SU-DHL-6 (cell line): ENCODE measurements at regions not wholly inside any gene's neighbourhood (a gene's known extent, or its start where the extent isn't known, plus 50 kb on each side); places are given as distances from the start of the nearest gene placed in this dataset.

Experiments
- H2AFZ ChIP-seq: fragments of 200-600 bp; sonication (generic); 2 replicates; pipeline ENCODE4 v1.6.1; 2014; ENCODE audit warnings: low read depth, mild to moderate bottlenecking, moderate library complexity, mixed read lengths, antibody characterized with exemption, low read length; ENCODE audit not compliant: severe bottlenecking
- H3F3A ChIP-seq: fragments of 200-600 bp; shearing (Covaris generic); 2 replicates; pipeline ENCODE4 v1.6.0; 2016; ENCODE audit warnings: antibody characterized with exemption, mild to moderate bottlenecking; ENCODE audit not compliant: insufficient read depth
- H3K27ac ChIP-seq: fragments of 200-600 bp; sonication (generic); 2 replicates; pipeline ENCODE4 v1.5.1; 2016; ENCODE audit warnings: low read depth, mild to moderate bottlenecking, low read length, moderate library complexity, mixed read lengths
- H3K27me3 ChIP-seq: fragments of 200-600 bp; sonication (generic), shearing (Covaris generic); 2 replicates; pipeline ENCODE4 v1.6.0; 2014; ENCODE audit warnings: mild to moderate bottlenecking, low read length
- H3K36me3 ChIP-seq: fragments of 200-600 bp; sonication (generic); 2 replicates; pipeline ENCODE4 v1.6.1; 2014; ENCODE audit warnings: mild to moderate bottlenecking, low read length, mixed read lengths
- H3K4me2 ChIP-seq: fragments of 300-600, 200-600 bp; shearing (Covaris generic), sonication (generic); 2 replicates; pipeline ENCODE4 v1.6.0; 2014; ENCODE audit warnings: low read length, low read depth, mild to moderate bottlenecking; ENCODE audit not compliant: poor library complexity, severe bottlenecking
- H3K4me3 ChIP-seq: fragments of 200-600 bp; sonication (generic); 2 replicates; pipeline ENCODE4 v1.5.1; 2014; ENCODE audit warnings: antibody characterized with exemption, low read length, mild to moderate bottlenecking, mixed read lengths; ENCODE audit not compliant: insufficient read depth, poor library complexity, severe bottlenecking
- H3K79me2 ChIP-seq: fragments of 200-600 bp; sonication (generic); 2 replicates; pipeline ENCODE4 v1.6.1; 2014; ENCODE audit warnings: mild to moderate bottlenecking, low read length, moderate library complexity; ENCODE audit not compliant: insufficient read depth
- H3K9ac ChIP-seq: fragments of 200-600 bp; sonication (generic); 2 replicates; pipeline ENCODE4 v1.7.0; 2014; ENCODE audit warnings: mild to moderate bottlenecking, low read length
- H3K9me2 ChIP-seq: fragments of 200-600 bp; sonication (generic); replicated peaks from 2 replicates; pipeline ENCODE4 v1.6.1; 2014; ENCODE audit warnings: low read length; ENCODE audit not compliant: insufficient read depth
- H3K9me3 ChIP-seq: fragments of 200-600 bp; sonication (generic); 2 replicates; pipeline ENCODE4 v1.6.1; 2014; ENCODE audit warnings: low read length, mixed read lengths; ENCODE audit not compliant: insufficient read depth
- H4K20me1 ChIP-seq: fragments of 200-600 bp; sonication (generic); 2 replicates; pipeline ENCODE4 v1.6.1; 2014; ENCODE audit warnings: low read depth, mild to moderate bottlenecking, antibody characterized with exemption, low read length, moderate library complexity, mixed read lengths
- CTCF ChIP-seq: fragments of 200-600 bp; sonication (generic); IDR thresholded peaks from one replicate; pipeline ENCODE4 v1.5.1; 2017; ENCODE audit warnings: antibody characterized with exemption, mild to moderate bottlenecking, low read length, moderate library complexity; ENCODE audit not compliant: insufficient read depth, poor library complexity, severe bottlenecking
- EZH2phosphoT487 ChIP-seq: fragments of 200-600 bp; sonication (generic), shearing (Covaris generic); conservative IDR thresholded peaks from 2 replicates; pipeline ENCODE4 v1.6.1; 2018; ENCODE audit warnings: mild to moderate bottlenecking, antibody characterized with exemption, low read length, moderate library complexity, mixed read lengths

GRCh38 chr13:105997581-105998550, 537.6 kb downstream of the EFNB2 start:
- Histone ChIP-seq H4K20me1 (no peaks in the 10 kb centered on the region), H3F3A (no peaks in the 10 kb centered on the region), H3K4me2 (no peak overlapping the region), H3K9me2 (no peaks in the 10 kb centered on the region), H3K79me2 (no peaks in the 10 kb centered on the region), H3K27me3 (no peaks in the 10 kb centered on the region), H3K36me3 (no peaks in the 10 kb centered on the region), H3K9ac (no peak overlapping the region), H3K27ac (no peak overlapping the region), H3K9me3 (no peaks in the 10 kb centered on the region), H2AFZ (no peak overlapping the region), H3K4me3 (no peak overlapping the region)
- no peak for TF ChIP-seq EZH2phosphoT487

GRCh38 chr13:105996391-105997025, 539.0 kb downstream of the EFNB2 start:
- Histone ChIP-seq H3K27me3 (no peaks in the 10 kb centered on the region), H3K27ac (no peak overlapping the region), H3K4me3 (no peak overlapping the region), H3K79me2 (no peaks in the 10 kb centered on the region), H3K36me3 (no peaks in the 10 kb centered on the region), H3K9me3 (no peaks in the 10 kb centered on the region), H4K20me1 (no peaks in the 10 kb centered on the region), H3K4me2 (no peak overlapping the region), H3F3A (no peaks in the 10 kb centered on the region), H3K9ac (no peak overlapping the region), H3K9me2 (no peaks in the 10 kb centered on the region), H2AFZ (no peak overlapping the region)
- TF ChIP-seq EZH2phosphoT487 = no peak
- no peak for TF ChIP-seq CTCF

GRCh38 chr13:105994340-105994739, 541.1 kb downstream of the EFNB2 start:
- Histone ChIP-seq H2AFZ (no peak overlapping the region), H3K27ac (no peak overlapping the region), H3K4me2 (no peak overlapping the region), H3K79me2 (no peaks in the 10 kb centered on the region), H4K20me1 (no peaks in the 10 kb centered on the region), H3K27me3 (no peaks in the 10 kb centered on the region), H3F3A (no peaks in the 10 kb centered on the region), H3K9me3 (no peaks in the 10 kb centered on the region), H3K4me3 (no peak overlapping the region), H3K9me2 (no peaks in the 10 kb centered on the region), H3K36me3 (no peaks in the 10 kb centered on the region), H3K9ac (no peak overlapping the region)
- TF ChIP-seq EZH2phosphoT487 (no peak), CTCF (no peak)
